GM12865 (cell line): ENCODE measurements at regions not wholly inside any gene's neighbourhood (a gene's known extent, or its start where the extent isn't known, plus 50 kb on each side); places are given as distances from the start of the nearest gene placed in this dataset.

ENCODE experiments used
- DNase-seq: peaks from one replicate; pipeline ENCODE4 v3.0.0; 2010; ENCODE audit warnings: low read depth
- H3K4me3 ChIP-seq: 2 replicates; pipeline ENCODE4 v1.5.1; 2011; ENCODE audit warnings: mild to moderate bottlenecking, low read depth, low read length, control low read depth
- TF ChIP-seq, protein P1 (sequence below): IDR thresholded peaks from 2 replicates; pipeline ENCODE4 v1.5.1; 2011; ENCODE audit warnings: low read length, control low read depth, low read depth, inconsistent platforms; ENCODE audit not compliant: insufficient read depth; ENCODE audit errors: missing control alignments

DNA sequence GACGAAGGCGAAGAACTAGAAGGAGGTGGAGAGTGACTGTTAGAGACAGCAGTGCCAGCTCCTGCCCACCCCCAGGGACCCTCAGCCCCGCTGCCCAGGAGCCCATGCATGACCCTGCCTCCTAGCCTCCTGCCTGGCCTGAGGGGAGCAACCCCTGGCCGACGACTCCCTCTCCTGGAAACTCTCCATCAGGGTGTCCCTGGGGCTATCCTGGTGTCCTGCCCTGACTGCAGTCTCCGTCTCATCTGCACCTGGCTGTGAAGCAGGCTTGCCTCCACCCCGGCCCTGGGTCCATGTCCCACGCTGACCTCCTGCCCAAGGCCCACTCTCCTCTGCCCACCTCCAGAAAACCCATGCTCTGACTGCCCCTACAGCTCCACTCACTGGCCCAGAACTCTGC lies 120.2 kb downstream of the RPIA start:
- no peak overlapping the region for H3K4me3 ChIP-seq
- TF ChIP-seq, protein P1, sequence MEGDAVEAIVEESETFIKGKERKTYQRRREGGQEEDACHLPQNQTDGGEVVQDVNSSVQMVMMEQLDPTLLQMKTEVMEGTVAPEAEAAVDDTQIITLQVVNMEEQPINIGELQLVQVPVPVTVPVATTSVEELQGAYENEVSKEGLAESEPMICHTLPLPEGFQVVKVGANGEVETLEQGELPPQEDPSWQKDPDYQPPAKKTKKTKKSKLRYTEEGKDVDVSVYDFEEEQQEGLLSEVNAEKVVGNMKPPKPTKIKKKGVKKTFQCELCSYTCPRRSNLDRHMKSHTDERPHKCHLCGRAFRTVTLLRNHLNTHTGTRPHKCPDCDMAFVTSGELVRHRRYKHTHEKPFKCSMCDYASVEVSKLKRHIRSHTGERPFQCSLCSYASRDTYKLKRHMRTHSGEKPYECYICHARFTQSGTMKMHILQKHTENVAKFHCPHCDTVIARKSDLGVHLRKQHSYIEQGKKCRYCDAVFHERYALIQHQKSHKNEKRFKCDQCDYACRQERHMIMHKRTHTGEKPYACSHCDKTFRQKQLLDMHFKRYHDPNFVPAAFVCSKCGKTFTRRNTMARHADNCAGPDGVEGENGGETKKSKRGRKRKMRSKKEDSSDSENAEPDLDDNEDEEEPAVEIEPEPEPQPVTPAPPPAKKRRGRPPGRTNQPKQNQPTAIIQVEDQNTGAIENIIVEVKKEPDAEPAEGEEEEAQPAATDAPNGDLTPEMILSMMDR: no peak
- DNase-seq: no peak

DNA sequence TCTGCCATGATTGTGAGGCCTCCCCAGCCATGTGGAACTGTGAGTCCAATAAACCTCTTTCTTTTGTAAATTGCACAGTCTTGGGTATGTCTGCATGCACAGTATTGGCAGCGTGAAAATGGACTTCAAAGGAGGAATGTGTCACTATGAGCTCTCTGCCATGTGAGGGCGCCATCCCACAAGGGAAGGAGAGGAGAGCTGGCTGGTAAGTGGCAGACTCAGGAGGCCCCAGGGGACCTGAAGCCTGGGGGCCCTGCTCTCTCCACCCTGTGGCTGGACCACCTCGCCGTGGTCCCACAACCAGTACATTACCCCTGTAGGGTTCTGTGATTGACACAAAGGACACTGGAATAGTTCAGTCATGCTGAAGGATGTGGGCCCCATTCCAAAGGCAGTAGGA lies 122.1 kb downstream of the RPIA start:
- no peak for DNase-seq
- no peak overlapping the region for H3K4me3 ChIP-seq
- TF ChIP-seq, protein P1: no peak

DNA sequence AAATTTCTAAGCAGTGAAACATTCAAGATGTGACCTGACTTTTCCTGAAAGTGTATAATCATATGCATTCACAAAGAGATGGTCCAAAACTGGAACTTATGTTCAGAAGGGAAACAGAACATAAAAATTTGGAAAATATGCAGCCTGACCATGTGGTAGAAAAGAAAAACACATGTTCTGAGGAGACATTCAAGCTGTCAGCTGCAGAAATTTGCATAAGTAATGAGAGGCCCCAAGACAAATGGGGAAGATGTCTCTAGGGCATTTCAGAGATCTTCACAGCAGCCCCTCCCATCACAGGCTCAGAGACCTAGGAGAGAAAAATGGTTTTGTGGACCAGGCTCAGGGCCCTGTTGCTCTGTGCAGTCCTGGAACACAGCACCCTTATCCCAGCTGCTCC lies 123.8 kb downstream of the RPIA start:
- no peak overlapping the region for H3K4me3 ChIP-seq
- TF ChIP-seq, protein P1: no peak
- DNase-seq: no peak

DNA sequence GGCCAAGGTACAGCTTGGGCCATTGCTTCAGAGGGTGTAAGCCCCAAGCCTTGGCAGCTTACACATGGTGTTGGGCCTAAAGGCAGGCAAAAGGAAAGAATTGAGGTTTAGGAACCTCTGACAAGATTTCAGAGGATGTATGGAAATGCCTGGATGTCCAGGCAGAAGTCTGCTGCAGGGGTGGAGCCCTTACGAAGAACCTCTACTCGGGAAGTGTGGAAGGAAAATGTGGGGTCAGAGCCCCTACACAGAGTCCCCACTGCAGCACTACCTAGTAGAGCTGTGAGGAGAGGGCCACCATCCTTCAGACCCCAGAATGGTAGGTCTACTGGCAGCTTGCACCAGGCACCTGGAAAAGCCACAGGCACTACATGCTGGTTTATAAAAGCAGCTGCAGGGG lies 124.2 kb downstream of the RPIA start:
- H3K4me3 ChIP-seq: no peak overlapping the region
- DNase-seq: no peak
- TF ChIP-seq, protein P1: no peak

DNA sequence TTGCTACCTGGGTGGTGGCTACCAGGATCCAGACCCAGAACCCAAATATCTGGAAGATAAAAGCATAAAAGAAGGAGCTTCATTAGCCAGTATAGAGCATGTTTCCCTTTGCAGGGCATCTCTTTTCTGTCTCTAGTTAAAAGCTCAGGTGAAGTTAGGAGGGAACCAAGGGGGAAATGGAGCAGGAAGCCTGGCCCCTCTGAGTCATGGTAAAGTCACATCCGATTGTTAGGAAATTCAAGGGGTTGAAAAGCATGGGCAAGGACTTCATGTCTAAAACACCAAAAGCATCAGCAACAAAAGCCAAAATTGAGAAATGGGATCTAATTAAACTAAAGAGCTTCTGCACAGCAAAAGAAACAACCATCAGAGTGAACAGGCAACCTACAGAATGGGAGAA lies 126.9 kb downstream of the RPIA start:
- no peak overlapping the region for H3K4me3 ChIP-seq
- TF ChIP-seq, protein P1: no peak
- no peak for DNase-seq

DNA sequence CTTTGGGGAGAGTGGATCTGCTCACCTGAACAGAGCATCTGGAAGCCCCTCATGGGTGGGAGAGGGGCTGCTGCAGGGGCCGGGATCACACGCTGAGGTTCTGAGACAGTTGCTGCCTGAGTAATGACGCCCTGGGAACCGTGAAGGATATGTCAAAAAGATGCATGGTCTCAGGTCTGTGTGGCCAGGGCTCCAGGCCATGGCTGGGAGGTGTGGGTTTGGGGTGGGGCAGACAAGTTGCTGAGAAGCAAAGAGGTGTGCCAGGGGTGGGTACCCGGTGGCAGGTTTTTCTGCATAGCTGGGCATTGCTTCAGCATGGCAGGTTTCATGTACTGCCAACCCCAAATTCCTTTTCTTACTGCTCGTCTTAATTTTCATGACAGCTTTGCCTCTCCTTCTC lies 133.5 kb downstream of the RPIA start:
- TF ChIP-seq, protein P1: no peak
- no peak overlapping the region for H3K4me3 ChIP-seq
- DNase-seq: no peak

DNA sequence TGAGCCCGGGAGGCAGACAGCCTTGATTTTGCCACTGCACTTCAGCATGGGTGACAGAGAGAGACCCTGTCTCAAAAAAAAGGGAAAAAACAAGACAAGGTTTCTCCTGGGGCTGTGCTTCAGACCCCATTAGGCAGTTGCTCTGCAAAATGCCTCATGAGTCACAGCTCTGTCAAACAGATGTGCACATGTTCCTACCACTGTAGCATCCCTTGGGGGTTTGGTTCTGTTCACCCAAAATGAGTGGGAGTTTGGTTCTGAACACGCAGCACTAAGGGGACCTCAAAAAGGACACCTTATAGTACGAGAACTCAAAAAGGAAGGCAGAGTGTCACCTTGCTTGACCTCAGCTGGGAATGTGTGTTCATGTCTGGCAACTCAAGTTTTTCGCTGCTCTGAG lies 134.9 kb downstream of the RPIA start:
- H3K4me3 ChIP-seq: no peak overlapping the region
- TF ChIP-seq, protein P1: no peak
- no peak for DNase-seq
